GM19025 (cell line): ENCODE measurements at regions not wholly inside any gene's neighbourhood (a gene's known extent, or its start where the extent isn't known, plus 50 kb on each side); places are given as distances from the start of the nearest gene placed in this dataset.
"Not testable (repeated sequence)": the region's sequence is repeated elsewhere in the genome, so short reads cannot be mapped to it uniquely, and the experiment has no call there.

Experiments
- ATAC-seq: cut with Tn5 transposase; IDR thresholded peaks from one replicate; pipeline ENCODE4 v1.9.1; 2021; ENCODE audit warnings: mild to moderate bottlenecking, low read depth, moderate library complexity; ENCODE audit not compliant: unreplicated experiment

DNA sequence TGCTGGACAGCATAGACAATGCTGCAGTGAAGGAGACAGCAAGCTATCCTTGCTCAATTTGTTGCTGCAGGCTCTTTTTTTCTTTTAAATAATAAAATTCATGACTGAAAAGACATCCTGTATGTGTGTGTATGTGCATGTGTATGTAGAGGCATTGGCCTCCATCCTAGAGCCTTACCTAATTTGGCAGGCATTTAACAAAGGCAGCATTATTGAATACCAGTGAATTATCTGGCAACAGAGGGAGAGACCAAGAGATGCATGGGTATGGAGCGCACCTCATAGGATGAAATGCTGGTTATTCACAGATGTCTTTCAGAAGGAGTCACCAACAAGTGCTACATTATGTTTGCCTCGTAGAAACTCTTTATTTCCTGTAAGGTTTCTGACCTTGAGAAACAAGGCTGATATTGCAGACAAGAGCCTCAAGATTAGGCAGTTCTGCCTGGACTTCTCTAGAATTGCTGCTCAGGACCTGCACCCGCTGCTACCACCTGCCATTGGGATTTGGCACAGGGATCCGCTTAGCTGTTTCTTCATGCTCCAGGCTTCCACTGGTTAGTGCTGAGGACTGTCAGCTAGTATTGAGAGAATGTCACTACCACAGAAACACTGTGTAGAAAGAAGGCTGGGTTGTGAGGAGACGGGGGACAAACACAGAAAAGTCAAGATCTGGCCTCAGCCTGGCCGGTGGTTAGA lies 247.7 kb upstream of the RFX3 start:
- no peak for ATAC-seq

- ATAC-seq = no peak
Observed at GRCh38 chr9:3769646-3770045, 243.8 kb upstream of the RFX3 start.

- no peak for ATAC-seq
Observed at GRCh38 chr9:3768712-3769457, 243.1 kb upstream of the RFX3 start.

DNA sequence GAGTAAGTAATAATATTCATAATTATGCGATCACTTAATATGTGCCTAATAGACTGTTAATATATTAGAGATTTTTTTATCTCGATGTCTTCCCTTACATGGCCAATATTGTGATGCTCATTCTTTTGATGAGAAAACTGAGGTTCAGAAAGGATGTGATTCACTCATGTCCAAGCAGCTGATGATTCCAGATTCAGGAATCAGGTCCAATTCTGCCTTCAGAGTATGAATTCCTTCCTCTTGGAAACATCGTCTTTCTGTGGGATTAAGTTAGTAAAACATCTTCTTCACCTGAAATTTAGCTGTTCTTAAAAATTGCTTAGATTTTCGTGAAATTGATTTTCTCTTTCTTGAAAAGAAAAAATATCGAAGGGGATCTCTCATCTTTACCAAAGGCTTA lies 242.5 kb upstream of the RFX3 start:
- ATAC-seq = no peak

GRCh38 chr9:3762076-3762475 lies 236.3 kb upstream of the RFX3 start:
- ATAC-seq = no peak

DNA sequence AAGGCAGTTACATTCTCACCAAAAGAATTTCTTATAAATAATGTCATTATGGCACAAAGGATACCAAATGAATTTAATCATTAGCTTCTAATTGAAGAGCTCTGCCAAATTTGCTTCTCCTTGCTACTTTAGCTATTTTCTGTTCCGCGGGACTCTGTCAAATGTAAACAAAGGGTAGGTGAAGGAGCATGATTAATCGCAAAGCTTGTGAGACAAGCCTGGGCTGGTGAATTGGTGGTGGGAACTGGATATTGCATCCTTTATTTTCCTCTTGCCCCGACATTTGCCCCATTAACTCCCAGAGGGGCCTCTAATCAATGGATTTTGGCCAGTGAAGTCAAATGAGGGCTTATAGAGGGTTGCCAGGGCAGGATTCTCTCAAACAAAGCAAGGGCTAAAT lies 234.2 kb upstream of the RFX3 start:
- no peak for ATAC-seq

GRCh38 chr9:3758816-3759576 lies 233.2 kb upstream of the RFX3 start:
- no peak for ATAC-seq

- ATAC-seq = no peak
Observed at GRCh38 chr9:3756071-3756470, 230.3 kb upstream of the RFX3 start.

DNA sequence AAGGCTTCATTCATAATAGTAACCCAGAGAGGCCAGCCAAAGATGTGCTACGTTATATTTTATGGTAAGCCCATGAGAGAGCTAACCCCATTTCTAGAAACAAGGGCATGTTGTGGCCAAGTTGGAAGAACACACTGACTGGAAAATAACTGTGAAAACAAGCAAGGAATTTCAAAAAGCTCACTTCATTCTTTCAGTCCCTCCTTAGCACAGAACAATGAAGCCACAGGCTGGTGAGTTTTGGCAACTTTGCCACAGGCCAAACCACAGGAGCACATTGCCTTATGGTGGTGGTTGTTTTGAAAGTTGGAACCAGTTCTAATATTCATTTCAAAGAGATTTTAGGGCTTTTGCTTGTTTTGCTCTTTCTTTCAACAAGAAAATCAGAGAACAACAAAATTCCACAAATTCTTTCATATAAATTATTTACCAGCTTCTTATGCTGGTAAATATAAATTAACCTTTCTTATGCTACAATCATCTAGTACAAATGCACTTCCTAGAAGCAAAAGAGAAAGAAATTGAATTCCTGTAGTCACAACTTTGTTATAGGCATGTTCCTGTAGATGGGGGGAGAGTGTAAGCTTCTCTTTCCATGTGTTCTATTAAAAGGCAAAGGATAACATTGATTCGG lies 225.4 kb upstream of the RFX3 start:
- ATAC-seq = no peak

DNA sequence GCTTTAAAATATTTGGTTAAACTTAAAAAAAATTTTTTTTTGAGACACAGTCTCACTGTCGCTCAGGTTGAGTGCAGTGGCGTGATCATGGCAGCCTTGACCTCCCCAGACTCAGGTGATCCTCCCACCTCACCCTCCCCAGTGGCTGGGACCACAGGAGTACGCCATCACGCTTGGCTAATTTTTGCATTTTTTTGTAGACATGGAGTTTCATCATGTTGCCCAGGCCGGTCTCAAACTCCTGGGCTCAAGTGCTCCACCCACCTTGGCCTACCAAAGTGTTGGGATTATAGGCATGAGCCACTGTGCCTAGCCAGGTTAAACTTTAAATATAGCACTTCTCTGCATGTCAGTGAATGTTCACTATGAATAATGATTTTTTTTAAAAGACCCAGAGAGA lies 224.5 kb upstream of the RFX3 start:
- no peak for ATAC-seq

DNA sequence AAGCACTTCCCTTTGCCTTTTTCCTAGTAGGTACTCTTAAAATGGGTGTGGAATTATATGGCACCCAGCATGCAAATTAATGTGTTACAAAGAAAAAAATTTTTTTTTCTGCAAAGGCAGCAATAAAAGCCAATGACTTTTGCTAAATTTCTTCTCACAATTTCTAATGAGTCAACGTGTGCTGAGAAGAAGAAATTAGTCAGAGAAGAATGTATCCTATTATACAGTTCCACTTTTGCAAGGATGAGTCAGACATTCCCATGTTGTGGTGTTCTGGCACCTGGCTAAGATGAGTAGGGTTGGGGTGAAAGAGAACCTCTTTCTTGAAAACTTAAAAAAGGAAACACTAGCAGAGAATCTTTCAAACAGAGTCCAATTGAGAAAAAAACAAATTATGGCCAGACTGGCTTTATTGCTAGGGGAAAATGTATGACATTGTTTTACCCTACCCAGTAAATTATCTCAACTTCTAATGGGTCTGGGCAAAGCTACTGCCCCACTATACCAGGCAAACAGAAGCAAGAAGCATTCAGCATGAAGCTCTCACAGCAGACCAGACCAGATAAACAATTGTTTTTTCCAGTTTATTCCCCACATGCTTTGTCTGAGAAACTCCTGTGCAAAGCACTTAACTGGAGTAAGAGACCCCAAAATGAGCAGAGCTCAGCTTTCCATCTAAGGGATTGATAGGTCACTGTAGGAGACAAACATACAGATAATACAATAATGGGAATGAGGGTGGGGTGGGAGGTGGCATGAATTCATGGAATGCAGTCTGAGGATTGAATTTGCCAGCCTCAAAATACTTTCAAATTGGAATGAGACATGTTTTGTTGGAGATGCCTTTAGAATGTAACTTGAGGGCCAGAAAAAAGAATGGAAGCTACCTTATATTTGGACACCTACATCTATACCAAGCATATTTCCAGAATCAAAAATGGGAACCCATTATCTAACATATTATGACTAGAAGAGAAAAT lies 220.8 kb upstream of the RFX3 start:
- ATAC-seq = no peak

DNA sequence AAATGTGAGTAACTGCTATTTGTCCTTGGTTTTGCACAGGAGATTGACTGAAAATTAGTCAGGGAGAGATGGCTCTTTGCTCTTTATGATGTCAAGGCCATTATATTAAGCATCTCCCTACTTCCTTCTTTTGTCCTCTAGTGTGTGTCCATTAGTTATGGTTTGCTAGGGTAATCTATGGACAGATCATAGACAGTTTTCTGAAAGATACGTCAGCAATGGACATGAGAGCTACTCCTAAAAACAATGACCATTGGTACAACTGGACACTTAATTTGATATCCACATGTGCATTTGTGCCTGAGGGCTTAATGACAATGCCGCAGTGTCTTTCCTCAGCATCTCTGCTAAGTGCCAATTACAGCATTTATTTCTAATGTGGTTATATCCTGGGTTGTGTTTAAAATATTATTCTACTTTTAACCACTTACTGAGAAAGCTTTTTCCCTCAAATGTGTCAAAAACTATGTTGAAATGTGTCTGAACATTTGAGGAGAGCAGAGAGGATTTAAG lies 218.2 kb upstream of the RFX3 start:
- ATAC-seq = no peak

DNA sequence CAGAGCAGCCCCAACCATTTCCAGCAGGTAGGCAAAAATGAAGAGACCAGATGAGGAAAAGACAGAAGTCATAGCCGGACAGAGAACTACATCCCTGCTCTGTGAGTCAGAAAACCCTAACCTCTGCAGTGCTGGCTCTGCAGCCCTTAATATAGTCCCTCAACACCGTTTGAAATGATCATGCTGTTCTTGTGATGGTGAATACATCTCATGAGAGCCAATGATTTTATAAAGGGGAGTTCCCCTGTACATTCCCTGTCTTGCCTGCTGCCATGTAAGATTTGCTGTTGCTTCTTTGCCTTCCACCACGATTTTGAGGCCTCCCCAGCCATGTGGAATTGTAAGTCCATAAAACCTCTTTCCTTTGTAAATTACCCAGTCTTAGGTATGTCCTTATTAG lies 216.8 kb upstream of the RFX3 start:
- no peak for ATAC-seq

GRCh38 chr9:3741729-3742128 lies 215.9 kb upstream of the RFX3 start:
- no peak for ATAC-seq

DNA sequence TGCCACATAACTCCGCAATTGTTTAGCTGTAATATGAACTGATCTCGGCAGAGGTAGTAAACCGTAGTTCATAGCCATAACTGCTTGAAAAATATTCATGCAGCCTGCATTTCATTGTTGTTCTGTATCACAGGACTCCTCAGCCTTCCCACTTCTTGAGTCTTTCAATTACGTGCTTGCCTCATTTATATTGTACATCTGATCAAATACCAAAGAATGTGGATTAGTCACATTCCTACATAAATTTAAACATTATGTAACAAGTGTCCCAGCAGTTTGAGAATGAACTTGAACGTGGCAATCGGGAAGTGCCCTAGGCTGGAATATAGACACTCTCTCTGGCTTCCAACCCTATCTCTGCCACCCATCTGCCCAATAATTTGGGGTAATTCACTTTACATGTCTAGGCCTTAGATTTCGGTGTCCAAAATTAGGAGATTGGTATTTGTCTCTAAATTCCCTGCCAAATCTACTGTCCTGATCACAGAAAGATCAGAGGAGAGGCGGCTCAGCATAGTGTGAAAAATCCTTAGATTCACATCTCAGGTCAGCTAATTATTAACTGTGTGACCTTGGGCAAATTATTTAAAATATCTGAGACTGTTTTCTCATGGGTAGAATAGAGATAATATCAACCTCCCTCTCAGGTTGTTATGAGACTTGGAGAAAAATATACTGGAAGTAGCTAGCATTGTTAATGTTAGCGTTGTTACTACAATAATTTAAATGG lies 215.1 kb upstream of the RFX3 start:
- no peak for ATAC-seq

GRCh38 chr9:3736161-3736560 lies 210.4 kb upstream of the RFX3 start:
- no peak for ATAC-seq

GRCh38 chr9:3735251-3735650 lies 209.4 kb upstream of the RFX3 start:
- no peak for ATAC-seq

GRCh38 chr9:3733527-3734262 lies 207.9 kb upstream of the RFX3 start:
- ATAC-seq = not testable (repeated sequence)
